Fibroblast of mammary gland (primary cell): ENCODE measurements at regions not wholly inside any gene's neighbourhood (a gene's known extent, or its start where the extent isn't known, plus 50 kb on each side); places are given as distances from the start of the nearest gene placed in this dataset.

Source experiments
- DNase-seq: peaks from one replicate; pipeline ENCODE4 v3.0.0-alpha.2; 2010; ENCODE audit warnings: low read depth
- H3K4me3 ChIP-seq: 2 replicates; pipeline ENCODE4 v1.5.1; 2011; ENCODE audit warnings: low read depth, mild to moderate bottlenecking, low read length, moderate library complexity; ENCODE audit not compliant: control insufficient read depth
- TF ChIP-seq, protein P1 (sequence below): conservative IDR thresholded peaks from 2 replicates; pipeline ENCODE4 v1.5.1; 2011; ENCODE audit warnings: low read depth, low read length, inconsistent platforms; ENCODE audit not compliant: control insufficient read depth, insufficient read depth

DNA sequence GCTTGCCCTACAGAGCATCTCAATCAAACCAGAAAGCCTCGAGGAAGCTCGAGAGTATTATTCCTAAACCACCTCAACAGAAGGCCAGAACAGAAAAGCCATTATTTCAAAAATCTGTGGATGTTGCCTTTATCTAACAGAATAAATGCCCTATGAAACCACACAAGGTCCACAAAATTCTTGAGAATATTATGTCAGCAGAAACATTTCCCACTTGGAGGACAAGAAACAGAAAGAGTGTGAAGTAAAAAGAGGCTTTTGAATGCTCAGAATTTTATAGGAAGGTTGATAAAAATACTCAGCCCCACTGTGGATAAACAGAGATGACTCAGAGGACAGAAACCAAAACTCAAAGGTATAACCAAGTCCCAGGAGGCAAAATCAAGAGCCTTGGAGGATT, 146.4 kb upstream of the LRRC7 start:
- no peak for DNase-seq
- TF ChIP-seq, protein P1, sequence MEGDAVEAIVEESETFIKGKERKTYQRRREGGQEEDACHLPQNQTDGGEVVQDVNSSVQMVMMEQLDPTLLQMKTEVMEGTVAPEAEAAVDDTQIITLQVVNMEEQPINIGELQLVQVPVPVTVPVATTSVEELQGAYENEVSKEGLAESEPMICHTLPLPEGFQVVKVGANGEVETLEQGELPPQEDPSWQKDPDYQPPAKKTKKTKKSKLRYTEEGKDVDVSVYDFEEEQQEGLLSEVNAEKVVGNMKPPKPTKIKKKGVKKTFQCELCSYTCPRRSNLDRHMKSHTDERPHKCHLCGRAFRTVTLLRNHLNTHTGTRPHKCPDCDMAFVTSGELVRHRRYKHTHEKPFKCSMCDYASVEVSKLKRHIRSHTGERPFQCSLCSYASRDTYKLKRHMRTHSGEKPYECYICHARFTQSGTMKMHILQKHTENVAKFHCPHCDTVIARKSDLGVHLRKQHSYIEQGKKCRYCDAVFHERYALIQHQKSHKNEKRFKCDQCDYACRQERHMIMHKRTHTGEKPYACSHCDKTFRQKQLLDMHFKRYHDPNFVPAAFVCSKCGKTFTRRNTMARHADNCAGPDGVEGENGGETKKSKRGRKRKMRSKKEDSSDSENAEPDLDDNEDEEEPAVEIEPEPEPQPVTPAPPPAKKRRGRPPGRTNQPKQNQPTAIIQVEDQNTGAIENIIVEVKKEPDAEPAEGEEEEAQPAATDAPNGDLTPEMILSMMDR = no peak

DNA sequence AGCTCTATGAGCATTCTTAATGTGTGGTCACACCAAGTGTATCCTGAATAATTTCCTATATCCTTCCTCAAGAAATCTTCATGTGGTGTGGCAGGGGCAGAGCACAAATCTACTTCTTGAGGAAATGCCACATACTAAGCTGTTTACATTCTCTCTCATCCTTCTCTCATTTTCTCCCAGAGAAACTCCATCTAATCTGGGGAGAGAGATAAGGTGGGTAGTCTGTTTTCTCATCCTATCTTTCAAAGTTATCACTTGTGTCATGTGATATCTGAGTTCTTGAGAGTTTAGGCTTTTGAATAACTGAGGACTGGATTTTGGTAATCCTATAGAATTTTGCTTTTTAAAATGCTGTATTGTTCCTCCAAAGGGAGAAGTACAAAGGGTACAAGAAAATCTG, 141.9 kb upstream of the LRRC7 start:
- no peak for DNase-seq
- TF ChIP-seq, protein P1 = no peak
- H3K4me3 ChIP-seq = no peak overlapping the region

More for the DNA sequence above, 146.4 kb upstream of the LRRC7 start:
- no peak overlapping the region for H3K4me3 ChIP-seq

DNA sequence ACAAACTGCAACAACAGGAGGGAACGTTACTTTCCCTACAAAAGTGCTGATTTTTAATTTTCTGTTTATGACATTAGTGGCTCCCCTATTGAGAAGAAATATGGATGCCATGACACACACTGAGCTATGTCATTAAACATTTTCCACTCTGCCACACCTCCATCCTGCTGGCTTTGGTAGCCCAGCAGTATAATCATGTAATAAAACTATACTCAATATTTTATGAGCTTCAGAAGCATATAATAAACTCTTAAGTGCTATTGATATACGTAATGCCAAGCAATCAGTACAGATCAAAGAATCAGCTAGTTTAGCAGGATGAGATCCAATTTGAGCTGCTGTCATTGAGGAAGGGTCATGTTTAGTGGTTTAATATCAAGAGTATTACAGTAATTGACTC, 141.3 kb upstream of the LRRC7 start:
- no peak overlapping the region for H3K4me3 ChIP-seq
- DNase-seq = no peak
- TF ChIP-seq, protein P1 = no peak

DNA sequence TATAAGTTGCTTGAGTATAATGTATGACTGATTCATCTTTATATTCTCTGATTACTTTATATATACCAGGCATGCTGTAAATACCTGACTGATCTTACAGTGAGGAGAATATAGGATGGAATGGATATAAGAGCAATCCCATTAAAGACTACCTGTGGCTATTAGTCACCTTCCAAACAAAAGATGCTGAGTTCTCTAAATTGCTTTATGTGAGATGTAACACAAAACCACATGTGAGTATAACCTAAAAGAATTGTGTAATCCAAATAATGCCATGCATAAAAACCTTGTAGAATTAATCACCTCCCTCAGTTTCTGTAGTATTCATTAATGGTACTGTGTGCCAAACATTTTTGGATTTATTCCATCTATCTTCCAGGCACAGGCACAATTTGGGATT, 134.6 kb upstream of the LRRC7 start:
- TF ChIP-seq, protein P1 = no peak
- H3K4me3 ChIP-seq = no peak overlapping the region
- no peak for DNase-seq

DNA sequence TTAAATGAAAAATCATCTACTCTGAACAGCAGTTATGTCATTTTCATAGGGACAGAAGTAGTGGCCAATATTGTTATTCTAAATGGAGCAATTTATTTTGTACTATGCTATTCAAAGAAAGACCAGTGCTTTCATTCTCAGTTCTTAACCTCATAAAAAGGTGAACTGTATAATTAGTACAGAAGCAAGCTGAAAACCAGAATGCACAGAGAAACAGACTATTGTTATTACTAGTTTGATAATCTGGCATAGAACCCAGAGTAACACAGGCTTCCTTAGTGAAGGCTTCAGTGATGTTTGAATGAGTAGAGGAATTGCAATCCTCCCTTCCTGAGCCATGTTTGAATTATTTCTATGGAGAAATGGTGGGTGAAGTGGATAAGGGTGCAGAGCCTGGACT, 131.6 kb upstream of the LRRC7 start:
- TF ChIP-seq, protein P1 = no peak
- H3K4me3 ChIP-seq = no peak overlapping the region
- DNase-seq = no peak

DNA sequence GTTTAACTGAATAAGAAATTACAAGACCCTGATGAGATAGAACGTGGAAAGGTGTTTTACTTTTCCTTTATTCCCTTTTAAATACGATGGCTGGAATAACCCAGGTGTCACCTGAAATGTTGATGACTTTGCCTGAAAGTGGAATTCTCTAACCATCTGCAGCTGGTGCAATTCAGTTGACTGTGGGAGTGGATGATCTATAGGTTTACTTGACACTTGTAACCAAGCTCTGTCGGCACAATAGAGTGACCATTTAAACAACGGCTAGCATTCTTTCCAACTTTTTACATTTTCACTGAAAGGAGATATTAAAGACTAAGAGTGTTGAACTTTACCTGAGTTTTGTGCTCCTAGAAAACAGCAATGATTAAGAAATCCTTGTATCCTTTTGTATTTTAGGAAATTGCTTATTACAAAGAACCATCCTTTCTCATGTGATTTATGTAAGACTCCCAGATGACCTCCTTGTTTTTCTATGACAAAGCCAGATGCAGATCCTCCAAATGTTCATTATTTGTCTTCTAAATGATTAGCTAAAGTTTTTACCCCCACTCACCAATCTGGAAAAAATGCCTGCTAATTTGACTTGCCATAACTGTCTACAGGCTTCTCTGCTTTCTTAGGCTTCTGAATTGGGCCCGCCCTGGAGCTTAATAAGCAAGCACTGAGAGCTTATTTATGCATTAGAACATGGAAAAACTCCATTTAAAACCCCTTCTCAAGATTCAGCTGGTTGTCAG, 129.5 kb upstream of the LRRC7 start:
- no peak for DNase-seq
- TF ChIP-seq, protein P1 = no peak
- no peak overlapping the region for H3K4me3 ChIP-seq
